GM21576 (cell line): ENCODE measurements at regions not wholly inside any gene's neighbourhood (a gene's known extent, or its start where the extent isn't known, plus 50 kb on each side); places are given as distances from the start of the nearest gene placed in this dataset.

Experiments used
- ATAC-seq: cut with Tn5 transposase; IDR thresholded peaks from one replicate; pipeline ENCODE4 v1.9.1; 2021; ENCODE audit warnings: mild to moderate bottlenecking, moderate library complexity; ENCODE audit not compliant: unreplicated experiment

- ATAC-seq, result no peak
Observed at GRCh38 chr15:94059013-94059587, 172.3 kb upstream of the MCTP2 start.

GRCh38 chr15:94057305-94057704 is 174.1 kb upstream of the MCTP2 start:
- ATAC-seq, result no peak

- ATAC-seq, result no peak
Observed at GRCh38 chr15:94056314-94056713, 175.0 kb upstream of the MCTP2 start.

GRCh38 chr15:94053626-94054025 is 177.7 kb upstream of the MCTP2 start:
- ATAC-seq, result no peak

- no peak for ATAC-seq
Observed at GRCh38 chr15:94052711-94053110, 178.7 kb upstream of the MCTP2 start.

- no peak for ATAC-seq
Observed at GRCh38 chr15:94047566-94047965, 183.8 kb upstream of the MCTP2 start.

- ATAC-seq, result no peak
Observed at GRCh38 chr15:94042180-94042928, 189.0 kb upstream of the MCTP2 start.

GRCh38 chr15:94041746-94042145 is 189.6 kb upstream of the MCTP2 start:
- no peak for ATAC-seq

- no peak for ATAC-seq
Observed at GRCh38 chr15:94040541-94041248, 190.7 kb upstream of the MCTP2 start.

- no peak for ATAC-seq
Observed at GRCh38 chr15:94036156-94036555, 195.2 kb upstream of the MCTP2 start.

GRCh38 chr15:94033683-94034020 is 197.7 kb upstream of the MCTP2 start:
- no peak for ATAC-seq

GRCh38 chr15:94033014-94033682 is 198.2 kb upstream of the MCTP2 start:
- ATAC-seq, result no peak

- no peak for ATAC-seq
Observed at GRCh38 chr15:94032571-94032970, 198.8 kb upstream of the MCTP2 start.

GRCh38 chr15:94031072-94031471 is 200.3 kb upstream of the MCTP2 start:
- no peak for ATAC-seq

GRCh38 chr15:94029495-94029894 is 201.9 kb upstream of the MCTP2 start:
- no peak for ATAC-seq

- ATAC-seq, result no peak
Observed at GRCh38 chr15:94028809-94029208, 202.6 kb upstream of the MCTP2 start.

GRCh38 chr15:94028121-94028520 is 203.2 kb upstream of the MCTP2 start:
- ATAC-seq, result no peak

GRCh38 chr15:94027581-94027980 is 203.8 kb upstream of the MCTP2 start:
- ATAC-seq, result no peak

GRCh38 chr15:94026458-94027304 is 204.7 kb upstream of the MCTP2 start:
- no peak for ATAC-seq

GRCh38 chr15:94023531-94023930 is 207.8 kb upstream of the MCTP2 start:
- no peak for ATAC-seq
